Esophagus squamous epithelium (tissue), 5 donors: ENCODE measurements at regions not wholly inside any gene's neighbourhood (a gene's known extent, or its start where the extent isn't known, plus 50 kb on each side); places are given as distances from the start of the nearest gene placed in this dataset.
A peak's percentile ranks its signal among the peaks of the same experiment; 100 is the strongest.

ENCODE experiments used
- DNase-seq: peaks from one replicate; lab custom pipeline; 2025; lab: John Stamatoyannopoulos, UW
- H3K27ac ChIP-seq, 4 donors: fragments of 200-600 bp; sonication (generic); one replicate each; pipeline ENCODE4 v1.5.1; 2016 to 2019; ENCODE audit warnings: mild to moderate bottlenecking in 1 of 4
- H3K27me3 ChIP-seq, 4 donors: fragments of 200-600 bp; sonication (generic); 1 replicate in 3 of 4; 2 replicates in 1 of 4; pipeline versions ENCODE4 v1.5.1 to v1.6.0; 2017 to 2021; ENCODE audit warnings: antibody characterized with exemption in 1 of 4
- H3K36me3 ChIP-seq, 3 donors: fragments of 200-600 bp; sonication (generic); one replicate each; pipeline ENCODE4 v1.5.1; 2016 to 2019
- H3K4me1 ChIP-seq, 3 donors: fragments of 200-600 bp; sonication (generic); one replicate each; pipeline ENCODE4 v1.5.1; 2017 to 2019
- H3K4me3 ChIP-seq, 4 donors: fragments of 200-600 bp; sonication (generic); 1 replicate in 3 of 4; 2 replicates in 1 of 4; pipeline ENCODE4 v1.5.1; 2016 to 2019; ENCODE audit warnings: mild to moderate bottlenecking in 2 of 4, moderate library complexity in 1 of 4
- H3K9me3 ChIP-seq, 3 donors: fragments of 200-600 bp; sonication (generic); one replicate each; pipeline ENCODE4 v1.5.1; 2016 to 2019
- CTCF ChIP-seq, 6 experiments: fragments of 450-650 bp in 4 of 6; fragments of 200-600 bp in 2 of 6; sonication (generic) in 2 of 6; IDR thresholded peaks; one replicate each; pipeline ENCODE4 v1.5.1; 2016 to 2019; ENCODE audit warnings: antibody characterized with exemption in 6 of 6, mild to moderate bottlenecking in 4 of 6, moderate library complexity in 4 of 6
- POLR2A ChIP-seq, 4 donors: fragments of 450-650 bp; IDR thresholded peaks; one replicate each; pipeline ENCODE4 v1.6.1; 2017; ENCODE audit warnings: antibody characterized with exemption in 4 of 4, mild to moderate bottlenecking in 4 of 4, moderate library complexity in 3 of 4
- WGBS, 2 donors: methylation state at CpG; one replicate each; pipeline ENCODE4 v1.1.5; 2018; 5-methylcytosine and 5-hydroxymethylcytosine counted together
- intact Hi-C: fragments of 100-400 bp; cut with DNase I; formaldehyde crosslinking; loops from one replicate; pipeline ENCODE4 v1.15.0; 2022
- donor health status: DM: yes; HTN: yes; CAD: no.

GRCh38 chr12:130087222-130087621, 75.0 kb upstream of the FZD10 start:
- H3K4me1 ChIP-seq, result peaks cover 3 to 45% (median 5%) of the 10 kb centered on the region in 3 donors
- no peak overlapping the region for H3K4me3 ChIP-seq
- H3K27ac ChIP-seq, result peak overlapping the region in 2 of 4 donors; percentile 32 to 61
- no peak for DNase-seq
- H3K36me3 ChIP-seq, result no peaks in the 10 kb centered on the region
- 30 to 42% methylated on average over 4 to 6 of the region's 11 CpGs for WGBS, 2 donors
- no peaks in the 10 kb centered on the region for H3K9me3 ChIP-seq
- TF ChIP-seq POLR2A (IDR thresholded peaks at IDR 0.05), result no peak
- TF ChIP-seq CTCF (IDR thresholded peaks at IDR 0.05), result no peak
- intact Hi-C loops, result no loop called here
- no peaks in the 10 kb centered on the region for H3K27me3 ChIP-seq

GRCh38 chr12:130088504-130088903, 73.8 kb upstream of the FZD10 start:
- 69 to 91% methylated on average over 11 of the region's 11 CpGs for WGBS, 2 donors
- H3K27me3 ChIP-seq, result no peaks in the 10 kb centered on the region
- no peak for TF ChIP-seq POLR2A (IDR thresholded peaks at IDR 0.05)
- no peak for TF ChIP-seq CTCF (IDR thresholded peaks at IDR 0.05)
- no peak overlapping the region for H3K27ac ChIP-seq
- no peaks in the 10 kb centered on the region for H3K9me3 ChIP-seq
- intact Hi-C loops, result no loop called here
- no peak overlapping the region for H3K4me3 ChIP-seq
- H3K4me1 ChIP-seq, result peaks cover under 1 to 33% (median 3%) of the 10 kb centered on the region in 3 donors
- no peaks in the 10 kb centered on the region for H3K36me3 ChIP-seq
- DNase-seq, result no peak

GRCh38 chr12:130090542-130090941, 71.7 kb upstream of the FZD10 start:
- H3K9me3 ChIP-seq, result no peaks in the 10 kb centered on the region
- H3K36me3 ChIP-seq, result no peaks in the 10 kb centered on the region
- no peaks in the 10 kb centered on the region for H3K27me3 ChIP-seq
- 76 to 100% methylated on average over 2 of the region's 2 CpGs for WGBS, 2 donors
- no peak for TF ChIP-seq CTCF (IDR thresholded peaks at IDR 0.05)
- TF ChIP-seq POLR2A (IDR thresholded peaks at IDR 0.05), result no peak
- peaks cover 0 to 22% (median 3%) of the 10 kb centered on the region in 3 donors for H3K4me1 ChIP-seq
- no peak overlapping the region for H3K4me3 ChIP-seq
- intact Hi-C loops, result no loop called here
- DNase-seq, result no peak
- no peak overlapping the region for H3K27ac ChIP-seq

- Histone ChIP-seq H3K27me3 (no peaks in the 10 kb centered on the region), H3K9me3 (no peaks in the 10 kb centered on the region), H3K27ac (no peak overlapping the region), H3K4me3 (no peak overlapping the region), H3K36me3 (no peaks in the 10 kb centered on the region), H3K4me1 (peaks cover 0 to 16% (median 3%) of the 10 kb centered on the region in 3 donors)
- TF ChIP-seq CTCF (IDR thresholded peaks at IDR 0.05) (no peak), POLR2A (IDR thresholded peaks at IDR 0.05) (no peak)
- intact Hi-C loops, result no loop called here
- no peak for DNase-seq
- 66 to 76% methylated on average over 7 to 8 of the region's 8 CpGs for WGBS, 2 donors
Observed at GRCh38 chr12:130093380-130093779, 68.9 kb upstream of the FZD10 start.

- WGBS, 2 donors, result 59 to 64% methylated on average over 6 to 8 of the region's 8 CpGs
- peak overlapping the region; percentile 37 to 79 (median 74) for H3K27ac ChIP-seq
Observed at GRCh38 chr12:130097342-130097741, 64.9 kb upstream of the FZD10 start.

More at GRCh38 chr12:130097342-130097741, 64.9 kb upstream of the FZD10 start:
- Histone ChIP-seq H3K4me3 (no peak overlapping the region), H3K36me3 (no peaks in the 10 kb centered on the region), H3K4me1 (peaks cover 0 to 38% (median 3%) of the 10 kb centered on the region in 3 donors), H3K9me3 (no peaks in the 10 kb centered on the region), H3K27me3 (no peaks in the 10 kb centered on the region)
- no peak for DNase-seq
- intact Hi-C loops, result no loop called here
- TF ChIP-seq CTCF (IDR thresholded peaks at IDR 0.05), result no peak
- TF ChIP-seq POLR2A (IDR thresholded peaks at IDR 0.05), result no peak
